HG02610 (cell line): ENCODE measurements at regions not wholly inside any gene's neighbourhood (a gene's known extent, or its start where the extent isn't known, plus 50 kb on each side); places are given as distances from the start of the nearest gene placed in this dataset.
"Not testable (repeated sequence)": the region's sequence is repeated elsewhere in the genome, so short reads cannot be mapped to it uniquely, and the experiment has no call there.

Experiments
- ATAC-seq: cut with Tn5 transposase; IDR thresholded peaks from one replicate; pipeline ENCODE4 v1.9.1; 2021; ENCODE audit warnings: mild to moderate bottlenecking, moderate library complexity; ENCODE audit not compliant: unreplicated experiment

DNA sequence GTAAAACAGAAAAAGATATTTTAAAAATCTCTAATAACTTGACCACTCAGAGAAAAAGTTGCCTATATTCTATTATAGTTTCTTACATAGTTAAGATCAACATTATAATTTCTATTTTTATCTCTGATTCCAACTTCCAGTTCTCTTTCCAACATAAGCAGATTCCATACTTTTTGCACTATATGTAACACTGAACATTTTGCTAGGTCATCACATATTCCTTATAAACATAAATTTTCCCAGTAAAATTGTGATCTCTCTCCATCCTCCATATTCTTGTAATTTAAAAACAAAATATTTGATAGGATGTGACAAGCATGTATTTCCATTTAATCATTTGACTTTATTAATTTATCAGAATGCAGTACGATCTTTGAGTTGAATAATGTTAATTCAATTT, 170.4 kb upstream of the THSD7A start:
- ATAC-seq: no peak

DNA sequence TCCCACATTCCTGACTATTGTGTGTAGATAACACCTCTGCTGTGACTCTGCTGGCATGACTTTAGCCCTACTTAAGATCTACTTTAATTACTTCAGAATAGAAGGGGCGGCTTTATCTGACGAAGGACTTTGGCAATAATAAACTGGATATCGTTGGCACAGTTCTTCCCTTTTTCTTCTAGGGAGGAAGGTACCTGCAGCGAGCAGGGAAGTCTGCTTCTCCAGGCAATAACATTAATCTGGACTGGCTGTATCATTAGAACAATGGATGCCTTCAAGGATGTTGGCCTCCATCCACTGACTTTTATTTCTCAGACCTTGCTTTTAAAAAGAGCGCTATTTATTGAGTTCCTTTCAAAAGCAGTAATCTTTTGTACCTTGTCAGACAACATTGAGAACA, 172.6 kb upstream of the THSD7A start:
- ATAC-seq: no peak

DNA sequence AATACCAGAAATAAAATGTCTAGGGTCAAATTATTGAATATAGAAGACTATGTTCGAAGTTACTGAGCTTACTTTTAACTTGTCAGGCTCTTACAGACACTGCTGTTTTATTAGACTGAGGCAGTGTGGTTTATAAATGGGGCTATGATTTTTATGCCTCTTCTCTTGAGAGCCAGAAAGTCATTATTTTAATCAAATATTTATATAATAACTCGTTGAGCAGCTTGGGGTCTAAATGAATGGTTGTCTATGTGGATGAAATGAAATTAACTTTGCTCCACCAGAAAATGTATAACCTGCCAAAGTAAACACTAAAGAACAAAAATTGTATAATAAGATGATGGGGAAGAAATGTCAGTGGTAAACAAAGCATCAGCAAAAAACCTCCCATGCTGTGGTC, 175.6 kb upstream of the THSD7A start:
- no peak for ATAC-seq

DNA sequence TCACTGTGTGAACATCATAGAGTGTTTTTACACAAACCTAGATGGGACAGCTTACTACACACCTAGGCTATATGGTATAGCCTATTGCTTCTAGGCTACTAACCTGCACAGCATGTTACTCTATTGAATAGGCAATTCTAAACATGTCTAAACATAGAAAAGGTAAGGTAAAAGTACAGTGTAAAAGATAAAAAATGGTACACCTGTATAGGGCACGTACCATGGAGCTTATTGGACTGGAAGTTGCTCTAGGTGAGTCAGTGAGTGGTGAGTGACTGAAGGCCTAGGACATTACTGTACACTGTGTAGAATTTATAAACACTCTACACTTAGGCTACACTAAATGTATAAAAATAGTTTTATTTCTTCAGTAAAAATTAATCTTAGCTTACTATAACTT, 182.0 kb upstream of the THSD7A start:
- no peak for ATAC-seq

DNA sequence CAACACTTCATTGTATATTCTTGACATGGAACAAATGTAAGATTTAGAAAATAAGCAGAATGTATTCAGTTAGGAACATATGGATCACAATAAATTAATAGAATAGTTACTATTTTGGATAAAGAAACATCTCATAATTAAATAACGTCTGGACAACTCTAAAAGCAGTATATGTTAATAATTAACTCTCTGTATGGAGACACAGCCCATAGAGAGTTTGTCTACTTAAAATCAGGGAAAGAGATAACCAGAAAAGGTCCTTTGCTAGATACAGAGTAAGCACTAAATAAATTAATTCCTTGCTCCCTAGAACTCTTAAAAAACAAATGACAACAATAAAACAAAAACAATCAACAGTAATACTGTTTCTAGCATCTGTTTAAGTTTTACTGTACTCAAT, 184.4 kb upstream of the THSD7A start:
- ATAC-seq: no peak

DNA sequence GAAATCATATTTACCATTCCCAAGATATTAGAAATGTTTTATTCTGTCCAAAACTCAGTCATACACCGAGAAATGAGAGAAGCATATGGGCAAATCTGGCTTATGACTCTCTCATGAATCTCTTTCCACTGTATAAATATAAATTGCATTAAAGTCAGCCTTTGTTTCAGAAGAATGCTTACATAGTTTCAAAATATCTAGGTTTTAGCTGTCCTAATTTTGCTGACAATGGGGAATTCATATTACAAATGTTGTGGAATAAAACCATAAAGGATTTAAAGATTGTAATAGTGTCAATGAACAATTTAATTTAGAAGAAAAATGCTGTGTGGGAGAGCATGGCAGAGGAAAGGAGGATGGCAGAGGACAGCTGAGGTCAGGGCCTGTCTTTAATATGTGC, 185.0 kb upstream of the THSD7A start:
- no peak for ATAC-seq

DNA sequence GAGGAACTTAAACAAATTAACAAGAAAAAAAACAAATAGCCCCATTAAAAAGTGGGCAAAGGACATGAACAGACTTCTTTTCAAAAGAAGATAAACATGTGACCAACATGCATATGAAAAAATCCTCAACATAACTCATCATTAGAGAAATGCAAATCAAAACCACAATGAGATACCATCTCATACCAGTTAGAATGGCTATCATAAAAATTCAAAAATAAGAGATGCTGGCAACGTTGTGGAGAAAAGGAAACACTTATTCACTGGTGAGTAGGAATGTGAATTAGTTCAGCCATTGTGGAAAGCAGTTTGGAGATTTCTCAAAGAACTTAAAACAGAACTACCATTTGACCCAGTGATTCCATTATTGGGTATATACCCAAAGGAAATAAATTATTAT, 189.1 kb upstream of the TMEM106B start:
- not testable (repeated sequence) for ATAC-seq

DNA sequence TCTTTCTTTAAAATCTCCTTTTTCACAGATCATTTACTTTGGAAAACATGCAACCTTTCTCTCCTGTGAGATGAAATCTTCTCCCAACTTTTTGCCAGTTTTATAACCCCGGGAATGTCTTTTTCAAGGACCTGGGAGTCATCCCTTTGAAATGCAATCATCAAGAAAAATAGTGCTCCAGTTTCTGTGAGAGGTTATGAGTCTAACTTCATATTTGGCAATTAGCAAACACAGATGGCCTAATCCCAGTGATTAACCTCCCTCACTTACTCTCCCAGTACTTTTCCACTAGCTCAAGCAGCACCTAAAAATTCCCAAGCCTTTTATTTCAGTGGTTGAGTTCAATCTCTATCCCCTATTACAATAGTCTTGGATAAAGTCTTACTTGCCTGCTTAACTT, 185.8 kb upstream of the TMEM106B start:
- no peak for ATAC-seq

DNA sequence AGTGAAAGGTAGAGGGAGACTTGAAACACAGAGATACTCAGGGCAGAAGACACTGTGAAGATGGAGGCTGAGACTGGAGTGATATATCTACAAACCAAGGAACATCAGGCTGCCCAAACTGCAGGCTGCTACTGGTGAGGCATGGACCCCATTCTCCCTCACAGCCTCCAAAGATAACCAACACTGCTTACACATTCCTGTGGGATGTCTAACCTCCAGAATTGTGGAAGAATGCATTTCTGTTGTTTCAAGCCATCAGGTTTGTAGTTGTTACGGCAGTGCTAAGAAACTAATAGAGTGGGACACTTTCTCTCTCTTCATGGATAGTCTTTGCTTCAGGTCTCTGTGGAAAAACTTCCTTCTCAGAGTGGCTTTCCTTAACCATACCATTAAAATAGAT, 182.6 kb upstream of the TMEM106B start:
- no peak for ATAC-seq

DNA sequence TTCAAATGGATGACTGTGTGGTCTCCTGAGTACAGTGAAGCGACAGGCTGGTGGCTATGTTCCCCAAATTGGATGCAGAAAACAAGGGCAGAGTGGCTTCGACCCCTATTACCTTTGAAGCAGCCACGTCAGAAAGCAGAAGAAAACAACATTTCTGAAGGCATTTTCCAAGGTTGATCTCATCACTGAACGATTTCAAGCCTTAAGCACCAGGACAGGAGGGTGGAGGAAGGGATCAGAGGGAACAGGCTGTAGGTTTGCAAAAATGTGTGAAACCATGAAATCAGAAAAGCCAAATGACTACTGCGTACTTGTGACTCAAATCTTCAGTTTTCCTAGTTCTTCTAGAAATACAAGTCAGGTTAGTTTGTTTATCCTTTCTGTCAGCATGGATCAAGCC, 181.0 kb upstream of the TMEM106B start:
- no peak for ATAC-seq

DNA sequence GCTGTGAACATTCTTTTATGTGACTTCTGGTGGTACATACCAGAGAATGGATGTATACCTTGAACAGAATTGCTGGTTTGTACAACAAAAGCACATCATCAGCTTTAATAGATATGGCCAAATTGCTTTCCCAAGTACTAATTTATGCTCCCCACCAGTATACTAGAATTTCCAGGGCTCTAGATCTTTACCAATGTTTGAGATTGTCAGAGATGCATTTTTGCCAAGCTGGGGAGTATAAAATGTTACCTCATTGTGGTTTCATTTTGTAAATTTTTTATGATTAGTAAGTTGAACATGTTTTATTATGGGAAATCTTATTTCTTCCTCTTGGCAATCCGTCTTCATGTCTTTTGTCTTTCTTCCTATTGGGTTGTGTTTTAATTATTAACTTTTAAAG, 179.9 kb upstream of the TMEM106B start:
- ATAC-seq: no peak

DNA sequence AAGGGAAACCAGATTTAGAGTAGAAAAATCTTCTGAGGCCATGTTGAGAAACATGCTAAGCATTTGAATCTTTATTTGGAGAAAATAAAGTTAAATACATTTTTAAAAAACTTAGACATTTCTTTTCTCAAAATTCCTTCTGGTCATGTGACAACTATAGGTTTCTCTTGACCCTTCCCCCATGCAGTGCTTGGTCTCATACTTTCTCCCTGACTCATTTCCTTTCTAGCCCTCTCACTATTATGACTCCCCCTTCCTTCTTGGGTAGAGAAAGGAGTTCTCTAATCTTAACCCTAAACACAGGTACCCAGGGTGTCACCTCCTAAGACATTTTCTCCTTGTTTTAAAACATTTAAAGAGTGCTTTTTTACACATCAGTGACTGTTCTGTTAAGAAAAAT, 179.5 kb upstream of the TMEM106B start:
- no peak for ATAC-seq

DNA sequence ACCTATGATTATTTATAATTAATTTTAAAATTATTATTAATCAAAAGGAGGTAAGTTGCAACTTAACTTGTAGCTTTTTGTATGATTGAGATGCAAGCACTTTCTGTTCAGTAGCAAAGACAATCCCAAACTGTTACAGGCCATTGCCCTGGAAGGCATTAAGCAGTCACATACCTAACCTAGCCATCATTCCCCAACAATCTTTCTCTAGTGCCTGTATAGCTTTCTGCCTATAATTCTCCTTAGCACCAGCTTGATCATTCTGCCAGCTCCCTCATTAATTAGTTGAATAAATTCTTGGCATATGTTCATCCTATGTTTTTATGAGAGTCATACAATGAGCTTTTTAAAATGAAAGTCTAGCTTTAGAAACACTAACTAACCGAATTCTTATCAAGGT, 178.9 kb upstream of the TMEM106B start:
- no peak for ATAC-seq

DNA sequence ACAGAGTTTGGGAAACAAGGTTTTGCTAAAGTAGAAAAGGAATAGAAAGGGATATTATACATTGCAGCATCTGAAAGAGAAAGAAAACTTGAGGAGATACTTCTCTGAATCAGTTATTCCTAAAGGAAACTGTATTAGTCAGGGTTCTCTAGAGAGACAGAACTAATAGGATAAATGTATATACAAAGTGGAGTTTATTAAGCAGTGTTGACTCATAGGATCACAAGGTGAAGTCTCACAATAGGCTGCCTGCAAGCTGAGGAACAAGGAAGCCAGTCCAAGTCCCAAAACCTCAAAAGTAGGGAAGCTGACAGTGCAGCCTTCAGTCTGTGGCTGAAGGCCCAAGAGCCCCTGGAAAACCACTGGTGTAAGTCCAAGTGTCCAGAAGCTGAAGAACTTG, 167.6 kb upstream of the TMEM106B start:
- ATAC-seq: not testable (repeated sequence)

DNA sequence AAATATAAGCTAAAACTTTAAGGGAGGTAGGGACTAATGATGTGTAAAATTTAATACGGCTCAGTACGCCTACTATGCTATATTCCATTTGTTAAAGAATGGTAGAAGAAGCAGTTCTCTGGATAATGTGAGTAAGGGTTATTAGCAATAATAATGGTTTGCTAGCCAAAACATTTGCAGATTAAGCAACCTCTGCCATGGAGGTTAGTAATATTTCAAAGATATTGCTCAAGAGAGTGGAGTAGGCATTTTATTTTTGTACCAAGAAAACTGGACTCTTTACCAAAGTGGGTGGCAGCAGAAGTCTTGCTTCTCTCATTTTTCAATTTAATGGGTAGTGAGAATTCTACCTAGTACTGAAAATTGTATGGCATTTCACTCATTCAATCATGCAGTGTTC, 158.9 kb upstream of the TMEM106B start:
- ATAC-seq: no peak

DNA sequence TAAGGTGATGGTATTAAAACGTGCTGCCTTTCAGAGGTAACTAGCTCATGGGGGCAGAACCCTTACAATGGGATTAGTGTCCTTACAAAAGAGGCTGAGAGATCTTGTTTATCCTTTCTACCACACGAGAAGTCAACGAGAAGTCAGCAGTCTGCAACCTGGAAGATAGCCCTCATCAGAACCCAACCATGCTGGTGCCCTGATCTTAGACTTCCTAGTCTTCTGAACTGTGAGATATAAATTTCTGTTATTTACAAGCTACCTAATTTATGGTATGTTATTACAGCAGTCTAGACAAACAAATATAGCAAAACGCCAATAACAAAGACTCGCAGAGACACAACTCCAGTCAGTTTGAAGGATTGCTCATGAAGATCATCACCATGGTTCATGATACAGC, 157.5 kb upstream of the TMEM106B start:
- no peak for ATAC-seq

DNA sequence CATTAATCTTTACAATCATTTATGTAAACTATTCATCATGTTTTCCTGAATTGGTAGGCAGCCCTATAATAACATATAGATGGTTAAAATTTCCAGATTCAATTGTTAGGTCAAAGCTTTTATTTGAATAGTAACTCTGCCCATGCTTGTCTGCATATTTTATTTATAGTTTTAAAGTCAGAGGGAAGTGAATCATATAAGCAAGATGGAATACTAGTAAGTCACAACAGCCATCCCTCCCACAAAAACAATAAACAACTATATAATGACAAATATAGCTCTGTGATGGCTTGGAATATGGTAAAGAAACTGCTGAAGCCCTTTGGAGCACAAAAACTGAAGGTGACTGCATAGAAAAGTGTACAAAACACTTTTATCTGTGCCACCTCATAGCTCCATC, 156.3 kb upstream of the TMEM106B start:
- no peak for ATAC-seq

DNA sequence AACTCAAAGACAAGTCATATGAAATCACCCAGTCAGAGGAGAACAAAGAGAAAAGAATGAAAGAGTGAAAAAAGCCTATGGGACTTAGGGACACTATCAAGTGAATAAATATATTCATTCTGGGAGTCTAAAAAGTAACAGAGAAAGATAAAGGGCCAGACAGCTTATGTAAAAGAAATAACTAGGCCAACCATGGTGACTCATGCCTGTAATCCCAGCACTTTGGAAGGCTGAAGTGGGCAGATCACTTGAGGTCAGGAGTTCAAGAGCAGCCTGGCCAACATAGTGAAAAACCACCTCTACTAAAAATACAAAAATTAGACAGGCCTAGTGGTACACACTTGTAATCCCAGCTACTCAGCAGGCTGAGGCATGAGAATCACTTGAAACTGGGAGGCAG, 154.7 kb upstream of the TMEM106B start:
- ATAC-seq: no peak

DNA sequence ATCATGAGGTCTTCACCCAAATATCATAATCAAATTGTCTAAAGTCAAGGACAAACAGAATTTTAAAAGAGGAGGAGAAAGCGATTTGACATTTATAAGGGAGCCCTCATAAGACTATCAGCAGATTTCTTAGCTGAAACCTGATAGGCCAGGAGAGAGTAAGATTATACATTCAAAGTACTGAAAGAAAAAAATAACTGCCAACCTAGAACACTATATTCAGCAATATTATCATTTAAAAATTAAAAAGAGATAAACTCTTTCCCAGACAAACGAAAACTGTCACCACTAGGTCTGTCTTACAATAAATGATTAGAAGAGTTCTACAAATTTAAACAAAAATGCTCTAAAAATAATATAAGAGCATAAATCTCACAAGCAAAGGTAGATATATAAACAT, 154.1 kb upstream of the TMEM106B start:
- no peak for ATAC-seq

DNA sequence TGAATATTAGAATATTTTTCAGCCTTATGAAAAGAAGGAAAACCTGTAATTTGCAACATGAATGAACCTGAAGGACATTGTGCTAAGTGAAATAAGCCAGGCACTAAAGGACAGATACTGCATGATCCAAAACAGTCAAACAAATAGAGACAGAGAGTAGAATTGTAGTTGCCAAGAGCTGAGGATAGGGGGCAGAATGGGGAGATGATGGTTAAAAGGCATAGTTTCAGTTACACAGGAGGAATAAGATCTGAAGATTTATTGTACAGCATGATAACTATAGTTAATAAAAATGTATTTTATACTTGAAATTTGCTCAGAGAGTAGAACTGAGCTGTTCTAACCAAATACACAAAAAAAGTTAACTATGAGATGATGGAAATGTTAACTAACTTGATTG, 149.0 kb upstream of the TMEM106B start:
- ATAC-seq: no peak

DNA sequence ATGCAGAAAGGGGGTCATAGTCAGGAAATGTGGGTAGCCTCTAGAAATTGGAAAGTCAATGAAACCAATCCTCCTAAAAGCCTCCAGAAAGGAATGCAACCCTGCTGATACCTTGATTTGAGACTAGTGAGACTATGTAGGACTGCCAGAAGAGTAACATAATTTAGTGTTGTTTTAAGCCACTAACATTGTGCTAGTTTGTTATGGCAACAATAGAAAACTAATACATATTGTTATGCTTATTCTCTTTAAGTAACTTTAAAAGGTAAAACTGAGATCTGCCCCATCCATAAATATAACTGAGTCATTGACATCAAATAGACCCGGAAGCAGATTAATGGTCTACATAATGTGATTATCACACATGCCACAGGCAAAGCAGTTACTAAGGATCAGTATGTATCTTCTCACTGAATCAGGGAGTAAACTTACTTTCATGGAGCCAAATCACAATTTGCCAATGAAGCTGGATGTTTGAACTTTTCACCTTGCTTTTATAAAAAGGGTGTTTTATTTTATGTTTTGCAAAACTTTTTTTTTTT, 146.4 kb upstream of the TMEM106B start:
- ATAC-seq: no peak

DNA sequence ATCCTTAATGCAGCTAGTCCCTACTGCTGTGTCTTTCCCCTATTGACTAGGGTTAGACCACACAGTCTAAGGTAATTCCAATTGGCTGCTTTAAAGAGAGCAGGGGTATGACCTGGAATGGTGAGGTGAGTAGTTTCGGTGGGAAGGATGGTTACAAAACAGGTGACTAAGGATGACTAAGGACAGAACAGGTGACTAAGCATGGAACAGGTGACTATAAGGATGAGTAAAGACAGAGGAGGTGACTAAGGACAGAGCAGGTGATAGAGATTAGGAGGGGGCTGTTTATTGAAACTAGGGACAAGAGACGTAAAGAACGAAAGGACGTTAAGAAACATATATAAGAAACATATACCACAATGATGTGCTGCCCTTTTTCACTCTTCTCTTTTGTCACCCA, 145.1 kb upstream of the TMEM106B start:
- no peak for ATAC-seq

DNA sequence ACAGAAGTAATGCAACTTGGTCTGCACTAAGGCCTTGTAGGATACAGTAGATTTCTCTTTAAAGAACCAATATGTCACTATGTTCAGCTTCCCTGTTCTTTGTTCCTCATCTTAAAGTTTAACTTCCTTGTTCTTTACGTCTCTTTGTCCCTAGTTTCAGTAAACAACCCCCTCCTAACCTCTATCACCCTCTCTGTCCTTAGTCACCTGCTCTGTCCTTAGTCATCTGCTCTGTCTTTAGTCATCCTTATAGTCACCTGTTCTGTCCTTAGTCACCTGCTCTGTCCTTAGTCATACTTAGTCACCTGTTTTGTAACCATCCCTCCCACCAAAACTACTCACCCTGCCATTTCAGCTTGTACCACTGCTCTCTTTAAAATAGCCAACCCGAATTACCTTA, 144.6 kb upstream of the TMEM106B start:
- ATAC-seq: peak; percentile 58
